ENCODE measurements at regions not wholly inside any gene's neighbourhood (a gene's known extent, or its start where the extent isn't known, plus 50 kb on each side); places are given as distances from the start of the nearest gene placed in this dataset.

GRCh38 chr7:86955895-86956503 is 103.5 kb downstream of the ELAPOR2 start:
- no peak for TF ChIP-seq ZFX (IDR thresholded peaks at IDR 0.05)
- no peak for TF ChIP-seq YY1 (IDR thresholded peaks at IDR 0.05; ENCODE audit: extremely low read depth, insufficient replicate concordance, low read depth, low read length)
- TF ChIP-seq POLR2A (IDR thresholded peaks at IDR 0.05; ENCODE audit: borderline replicate concordance, extremely low read depth, insufficient read depth, insufficient read length) = no peak
- no peak for TF ChIP-seq SIN3A (IDR thresholded peaks at IDR 0.05; ENCODE audit: low read depth)
- no peak for TF ChIP-seq POLR2AphosphoS5 (IDR thresholded peaks at IDR 0.05; ENCODE audit: low read depth, low read length)
- TF ChIP-seq, protein P1, sequence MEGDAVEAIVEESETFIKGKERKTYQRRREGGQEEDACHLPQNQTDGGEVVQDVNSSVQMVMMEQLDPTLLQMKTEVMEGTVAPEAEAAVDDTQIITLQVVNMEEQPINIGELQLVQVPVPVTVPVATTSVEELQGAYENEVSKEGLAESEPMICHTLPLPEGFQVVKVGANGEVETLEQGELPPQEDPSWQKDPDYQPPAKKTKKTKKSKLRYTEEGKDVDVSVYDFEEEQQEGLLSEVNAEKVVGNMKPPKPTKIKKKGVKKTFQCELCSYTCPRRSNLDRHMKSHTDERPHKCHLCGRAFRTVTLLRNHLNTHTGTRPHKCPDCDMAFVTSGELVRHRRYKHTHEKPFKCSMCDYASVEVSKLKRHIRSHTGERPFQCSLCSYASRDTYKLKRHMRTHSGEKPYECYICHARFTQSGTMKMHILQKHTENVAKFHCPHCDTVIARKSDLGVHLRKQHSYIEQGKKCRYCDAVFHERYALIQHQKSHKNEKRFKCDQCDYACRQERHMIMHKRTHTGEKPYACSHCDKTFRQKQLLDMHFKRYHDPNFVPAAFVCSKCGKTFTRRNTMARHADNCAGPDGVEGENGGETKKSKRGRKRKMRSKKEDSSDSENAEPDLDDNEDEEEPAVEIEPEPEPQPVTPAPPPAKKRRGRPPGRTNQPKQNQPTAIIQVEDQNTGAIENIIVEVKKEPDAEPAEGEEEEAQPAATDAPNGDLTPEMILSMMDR (IDR thresholded peaks at IDR 0.05 in 2 of 3, conservative IDR thresholded peaks at IDR 0.05 in 1 of 3; ENCODE audit: borderline replicate concordance in 1 of 3, insufficient read depth in 1 of 3, low read depth in 2 of 3, low read length in 2 of 3) = no peak

All from HCT116 (cell line).